ENCODE measurements at regions not wholly inside any gene's neighbourhood (a gene's known extent, or its start where the extent isn't known, plus 50 kb on each side); places are given as distances from the start of the nearest gene placed in this dataset.

DNA sequence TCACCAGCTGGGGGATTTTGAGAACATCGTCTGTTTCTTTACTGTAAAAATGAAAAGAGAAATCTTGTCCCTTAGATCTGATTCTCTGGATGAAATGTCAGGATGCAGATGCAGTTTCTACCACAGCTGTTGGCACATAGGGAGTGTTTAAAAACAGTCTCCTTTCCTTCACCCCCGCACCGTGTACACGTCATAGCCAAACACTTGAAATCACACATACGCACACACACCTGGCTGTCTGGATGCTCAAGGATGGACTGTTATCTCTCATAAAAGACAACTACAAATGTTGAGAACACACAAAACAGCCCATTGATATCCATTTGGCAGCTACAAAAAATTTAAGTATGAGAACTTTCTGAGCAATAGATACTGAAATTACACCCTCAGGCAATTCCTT is 275.8 kb upstream of the CLNK start (continued):
- TF ChIP-seq PRDM1 (tag by site-specific recombination; IDR thresholded peaks at IDR 0.05), result no peak
- no peak for TF ChIP-seq ZNF501 (tag by site-specific recombination; IDR thresholded peaks at IDR 0.05)
- TF ChIP-seq, protein P1, sequence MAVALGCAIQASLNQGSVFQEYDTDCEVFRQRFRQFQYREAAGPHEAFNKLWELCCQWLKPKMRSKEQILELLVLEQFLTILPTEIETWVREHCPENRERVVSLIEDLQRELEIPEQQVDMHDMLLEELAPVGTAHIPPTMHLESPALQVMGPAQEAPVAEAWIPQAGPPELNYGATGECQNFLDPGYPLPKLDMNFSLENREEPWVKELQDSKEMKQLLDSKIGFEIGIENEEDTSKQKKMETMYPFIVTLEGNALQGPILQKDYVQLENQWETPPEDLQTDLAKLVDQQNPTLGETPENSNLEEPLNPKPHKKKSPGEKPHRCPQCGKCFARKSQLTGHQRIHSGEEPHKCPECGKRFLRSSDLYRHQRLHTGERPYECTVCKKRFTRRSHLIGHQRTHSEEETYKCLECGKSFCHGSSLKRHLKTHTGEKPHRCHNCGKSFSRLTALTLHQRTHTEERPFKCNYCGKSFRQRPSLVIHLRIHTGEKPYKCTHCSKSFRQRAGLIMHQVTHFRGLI (tag by site-specific recombination; IDR thresholded peaks at IDR 0.05), result no peak
- TF ChIP-seq ZNF311 (tag by site-specific recombination; IDR thresholded peaks at IDR 0.05; ENCODE audit: borderline replicate concordance), result no peak
- TF ChIP-seq, protein P2, sequence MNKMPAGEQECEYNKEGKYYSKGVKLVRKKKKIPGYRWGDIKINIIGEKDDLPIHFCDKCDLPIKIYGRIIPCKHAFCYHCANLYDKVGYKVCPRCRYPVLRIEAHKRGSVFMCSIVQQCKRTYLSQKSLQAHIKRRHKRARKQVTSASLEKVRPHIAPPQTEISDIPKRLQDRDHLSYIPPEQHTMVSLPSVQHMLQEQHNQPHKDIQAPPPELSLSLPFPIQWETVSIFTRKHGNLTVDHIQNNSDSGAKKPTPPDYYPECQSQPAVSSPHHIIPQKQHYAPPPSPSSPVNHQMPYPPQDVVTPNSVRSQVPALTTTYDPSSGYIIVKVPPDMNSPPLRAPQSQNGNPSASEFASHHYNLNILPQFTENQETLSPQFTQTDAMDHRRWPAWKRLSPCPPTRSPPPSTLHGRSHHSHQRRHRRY (tag by site-specific recombination; IDR thresholded peaks at IDR 0.05), result no peak
- TF ChIP-seq, protein P3, sequence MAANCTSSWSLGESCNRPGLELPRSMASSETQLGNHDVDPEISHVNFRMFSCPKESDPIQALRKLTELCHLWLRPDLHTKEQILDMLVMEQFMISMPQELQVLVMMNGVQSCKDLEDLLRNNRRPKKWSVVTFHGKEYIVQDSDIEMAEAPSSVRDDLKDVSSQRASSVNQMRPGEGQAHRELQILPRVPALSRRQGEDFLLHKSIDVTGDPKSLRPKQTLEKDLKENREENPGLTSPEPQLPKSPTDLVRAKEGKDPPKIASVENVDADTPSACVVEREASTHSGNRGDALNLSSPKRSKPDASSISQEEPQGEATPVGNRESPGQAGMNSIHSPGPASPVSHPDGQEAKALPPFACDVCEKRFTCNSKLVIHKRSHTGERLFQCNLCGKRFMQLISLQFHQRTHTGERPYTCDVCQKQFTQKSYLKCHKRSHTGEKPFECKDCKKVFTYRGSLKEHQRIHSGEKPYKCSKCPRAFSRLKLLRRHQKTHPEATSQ (tag by site-specific recombination; IDR thresholded peaks at IDR 0.05), result no peak

- H3K4me3 ChIP-seq (ENCODE audit: low read depth, low read length), result no peak overlapping the region
- no peak overlapping the region for H3K27ac ChIP-seq (ENCODE audit: extremely low read depth, low read depth, low read length)
- ChIA-PET POLR2A (no interaction called here), CTCF (no interaction called here)
- no peaks in the 10 kb centered on the region for H3K9me3 ChIP-seq (ENCODE audit: control insufficient read depth, insufficient read depth, low read depth, low read length)
- no peaks in the 10 kb centered on the region for H3K4me1 ChIP-seq (ENCODE audit: control insufficient read depth, insufficient read depth, low read length)
- H3K36me3 ChIP-seq (ENCODE audit: control insufficient read depth in 2 of 2, insufficient read depth in 1 of 2, low read length in 2 of 2), result no peaks in the 10 kb centered on the region
- TF ChIP-seq ZNF423 (tag by site-specific recombination; IDR thresholded peaks at IDR 0.05), result no peak
- no peak for TF ChIP-seq ZNF791 (tag by site-specific recombination; IDR thresholded peaks at IDR 0.05)
- TF ChIP-seq, protein P4, sequence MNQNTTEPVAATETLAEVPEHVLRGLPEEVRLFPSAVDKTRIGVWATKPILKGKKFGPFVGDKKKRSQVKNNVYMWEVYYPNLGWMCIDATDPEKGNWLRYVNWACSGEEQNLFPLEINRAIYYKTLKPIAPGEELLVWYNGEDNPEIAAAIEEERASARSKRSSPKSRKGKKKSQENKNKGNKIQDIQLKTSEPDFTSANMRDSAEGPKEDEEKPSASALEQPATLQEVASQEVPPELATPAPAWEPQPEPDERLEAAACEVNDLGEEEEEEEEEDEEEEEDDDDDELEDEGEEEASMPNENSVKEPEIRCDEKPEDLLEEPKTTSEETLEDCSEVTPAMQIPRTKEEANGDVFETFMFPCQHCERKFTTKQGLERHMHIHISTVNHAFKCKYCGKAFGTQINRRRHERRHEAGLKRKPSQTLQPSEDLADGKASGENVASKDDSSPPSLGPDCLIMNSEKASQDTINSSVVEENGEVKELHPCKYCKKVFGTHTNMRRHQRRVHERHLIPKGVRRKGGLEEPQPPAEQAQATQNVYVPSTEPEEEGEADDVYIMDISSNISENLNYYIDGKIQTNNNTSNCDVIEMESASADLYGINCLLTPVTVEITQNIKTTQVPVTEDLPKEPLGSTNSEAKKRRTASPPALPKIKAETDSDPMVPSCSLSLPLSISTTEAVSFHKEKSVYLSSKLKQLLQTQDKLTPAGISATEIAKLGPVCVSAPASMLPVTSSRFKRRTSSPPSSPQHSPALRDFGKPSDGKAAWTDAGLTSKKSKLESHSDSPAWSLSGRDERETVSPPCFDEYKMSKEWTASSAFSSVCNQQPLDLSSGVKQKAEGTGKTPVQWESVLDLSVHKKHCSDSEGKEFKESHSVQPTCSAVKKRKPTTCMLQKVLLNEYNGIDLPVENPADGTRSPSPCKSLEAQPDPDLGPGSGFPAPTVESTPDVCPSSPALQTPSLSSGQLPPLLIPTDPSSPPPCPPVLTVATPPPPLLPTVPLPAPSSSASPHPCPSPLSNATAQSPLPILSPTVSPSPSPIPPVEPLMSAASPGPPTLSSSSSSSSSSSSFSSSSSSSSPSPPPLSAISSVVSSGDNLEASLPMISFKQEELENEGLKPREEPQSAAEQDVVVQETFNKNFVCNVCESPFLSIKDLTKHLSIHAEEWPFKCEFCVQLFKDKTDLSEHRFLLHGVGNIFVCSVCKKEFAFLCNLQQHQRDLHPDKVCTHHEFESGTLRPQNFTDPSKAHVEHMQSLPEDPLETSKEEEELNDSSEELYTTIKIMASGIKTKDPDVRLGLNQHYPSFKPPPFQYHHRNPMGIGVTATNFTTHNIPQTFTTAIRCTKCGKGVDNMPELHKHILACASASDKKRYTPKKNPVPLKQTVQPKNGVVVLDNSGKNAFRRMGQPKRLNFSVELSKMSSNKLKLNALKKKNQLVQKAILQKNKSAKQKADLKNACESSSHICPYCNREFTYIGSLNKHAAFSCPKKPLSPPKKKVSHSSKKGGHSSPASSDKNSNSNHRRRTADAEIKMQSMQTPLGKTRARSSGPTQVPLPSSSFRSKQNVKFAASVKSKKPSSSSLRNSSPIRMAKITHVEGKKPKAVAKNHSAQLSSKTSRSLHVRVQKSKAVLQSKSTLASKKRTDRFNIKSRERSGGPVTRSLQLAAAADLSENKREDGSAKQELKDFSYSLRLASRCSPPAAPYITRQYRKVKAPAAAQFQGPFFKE (tag by site-specific recombination; IDR thresholded peaks at IDR 0.05; ENCODE audit: borderline replicate concordance), result no peak
- no peak for TF ChIP-seq BCL11A (tag by site-specific recombination; IDR thresholded peaks at IDR 0.05; ENCODE audit: low read depth)
- no peak for TF ChIP-seq ZNF677 (tag by site-specific recombination; IDR thresholded peaks at IDR 0.05)
- no peak for TF ChIP-seq ZBTB20 (tag by site-specific recombination; IDR thresholded peaks at IDR 0.05)
- TF ChIP-seq ZXDB (tag by site-specific recombination; IDR thresholded peaks at IDR 0.05), result no peak
- TF ChIP-seq ZNF747 (tag by site-specific recombination; IDR thresholded peaks at IDR 0.05), result no peak
- TF ChIP-seq, protein P5, sequence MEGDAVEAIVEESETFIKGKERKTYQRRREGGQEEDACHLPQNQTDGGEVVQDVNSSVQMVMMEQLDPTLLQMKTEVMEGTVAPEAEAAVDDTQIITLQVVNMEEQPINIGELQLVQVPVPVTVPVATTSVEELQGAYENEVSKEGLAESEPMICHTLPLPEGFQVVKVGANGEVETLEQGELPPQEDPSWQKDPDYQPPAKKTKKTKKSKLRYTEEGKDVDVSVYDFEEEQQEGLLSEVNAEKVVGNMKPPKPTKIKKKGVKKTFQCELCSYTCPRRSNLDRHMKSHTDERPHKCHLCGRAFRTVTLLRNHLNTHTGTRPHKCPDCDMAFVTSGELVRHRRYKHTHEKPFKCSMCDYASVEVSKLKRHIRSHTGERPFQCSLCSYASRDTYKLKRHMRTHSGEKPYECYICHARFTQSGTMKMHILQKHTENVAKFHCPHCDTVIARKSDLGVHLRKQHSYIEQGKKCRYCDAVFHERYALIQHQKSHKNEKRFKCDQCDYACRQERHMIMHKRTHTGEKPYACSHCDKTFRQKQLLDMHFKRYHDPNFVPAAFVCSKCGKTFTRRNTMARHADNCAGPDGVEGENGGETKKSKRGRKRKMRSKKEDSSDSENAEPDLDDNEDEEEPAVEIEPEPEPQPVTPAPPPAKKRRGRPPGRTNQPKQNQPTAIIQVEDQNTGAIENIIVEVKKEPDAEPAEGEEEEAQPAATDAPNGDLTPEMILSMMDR (tag by site-specific recombination; IDR thresholded peaks at IDR 0.05), result no peak
- no peak for TF ChIP-seq MZF1 (tag by site-specific recombination; IDR thresholded peaks at IDR 0.05; ENCODE audit: borderline replicate concordance)
- no peak for TF ChIP-seq KLF7 (tag by site-specific recombination; IDR thresholded peaks at IDR 0.05; ENCODE audit: borderline replicate concordance)
- TF ChIP-seq ELK4 (IDR thresholded peaks at IDR 0.05; ENCODE audit: borderline replicate concordance, low read depth, low read length), result no peak
Measured at GRCh38 chr4:10959586-10959985, 275.0 kb upstream of the CLNK start.
